BE2C (cell line): ENCODE measurements at regions not wholly inside any gene's neighbourhood (a gene's known extent, or its start where the extent isn't known, plus 50 kb on each side); places are given as distances from the start of the nearest gene placed in this dataset.

ENCODE experiments used
- DNase-seq: peaks from one replicate; pipeline ENCODE4 v3.0.0-alpha.2; 2020
- H3K27me3 ChIP-seq: fragments of 250-450 bp; sonication (Bioruptor Pico); 2 replicates; pipeline ENCODE4 v1.5.1; 2020; ENCODE audit warnings: mild to moderate bottlenecking
- H3K36me3 ChIP-seq: fragments of 250-450 bp; sonication (Bioruptor Pico); 2 replicates; pipeline ENCODE4 v1.5.1; 2020; ENCODE audit warnings: mild to moderate bottlenecking
- H3K4me1 ChIP-seq: fragments of 250-450 bp; sonication (Bioruptor Pico); 2 replicates; pipeline ENCODE4 v1.5.1; 2020
- H3K4me3 ChIP-seq: 2 replicates; pipeline ENCODE4 v1.5.1; 2011; ENCODE audit warnings: low read depth, low read length
- H3K9me3 ChIP-seq: fragments of 250-450 bp; sonication (Bioruptor Pico); 2 replicates; pipeline ENCODE4 v1.5.1; 2020
- TF ChIP-seq, protein P1 (sequence below): IDR thresholded peaks from 2 replicates; pipeline ENCODE4 v1.5.1; 2012; ENCODE audit warnings: mild to moderate bottlenecking, low read depth, low read length

DNA sequence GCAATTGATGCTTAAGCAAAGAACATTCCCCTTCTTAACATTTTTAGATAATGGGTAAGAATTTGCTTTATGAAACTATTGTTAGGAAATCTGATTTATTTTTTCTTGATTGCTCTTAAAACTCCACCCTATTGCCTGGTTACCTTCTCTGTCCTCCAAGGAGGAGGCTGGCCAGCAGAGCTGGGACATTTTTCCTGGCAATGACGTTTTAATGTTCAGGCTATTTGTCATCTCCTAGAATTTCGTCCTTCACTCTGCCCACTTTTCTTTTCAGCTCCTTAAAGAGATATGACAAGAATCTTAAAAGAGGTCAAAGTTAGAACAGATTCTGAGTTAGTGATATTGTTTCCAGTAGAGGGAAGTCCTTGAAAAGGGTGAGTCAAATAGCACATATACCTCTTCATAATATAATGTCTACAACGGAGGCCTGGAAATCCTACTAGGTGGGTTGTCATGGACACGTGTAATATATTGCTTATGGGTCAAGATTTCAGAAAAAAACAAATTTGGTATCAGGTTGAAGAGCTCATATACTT is 141.0 kb downstream of the CMPK2 start:
- TF ChIP-seq, protein P1, sequence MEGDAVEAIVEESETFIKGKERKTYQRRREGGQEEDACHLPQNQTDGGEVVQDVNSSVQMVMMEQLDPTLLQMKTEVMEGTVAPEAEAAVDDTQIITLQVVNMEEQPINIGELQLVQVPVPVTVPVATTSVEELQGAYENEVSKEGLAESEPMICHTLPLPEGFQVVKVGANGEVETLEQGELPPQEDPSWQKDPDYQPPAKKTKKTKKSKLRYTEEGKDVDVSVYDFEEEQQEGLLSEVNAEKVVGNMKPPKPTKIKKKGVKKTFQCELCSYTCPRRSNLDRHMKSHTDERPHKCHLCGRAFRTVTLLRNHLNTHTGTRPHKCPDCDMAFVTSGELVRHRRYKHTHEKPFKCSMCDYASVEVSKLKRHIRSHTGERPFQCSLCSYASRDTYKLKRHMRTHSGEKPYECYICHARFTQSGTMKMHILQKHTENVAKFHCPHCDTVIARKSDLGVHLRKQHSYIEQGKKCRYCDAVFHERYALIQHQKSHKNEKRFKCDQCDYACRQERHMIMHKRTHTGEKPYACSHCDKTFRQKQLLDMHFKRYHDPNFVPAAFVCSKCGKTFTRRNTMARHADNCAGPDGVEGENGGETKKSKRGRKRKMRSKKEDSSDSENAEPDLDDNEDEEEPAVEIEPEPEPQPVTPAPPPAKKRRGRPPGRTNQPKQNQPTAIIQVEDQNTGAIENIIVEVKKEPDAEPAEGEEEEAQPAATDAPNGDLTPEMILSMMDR: no peak
- H3K4me1 ChIP-seq: peaks cover 16% of the 10 kb centered on the region
- H3K9me3 ChIP-seq: no peaks in the 10 kb centered on the region
- no peak for DNase-seq
- H3K27me3 ChIP-seq: no peaks in the 10 kb centered on the region
- H3K36me3 ChIP-seq: no peaks in the 10 kb centered on the region
- H3K4me3 ChIP-seq: no peak overlapping the region

DNA sequence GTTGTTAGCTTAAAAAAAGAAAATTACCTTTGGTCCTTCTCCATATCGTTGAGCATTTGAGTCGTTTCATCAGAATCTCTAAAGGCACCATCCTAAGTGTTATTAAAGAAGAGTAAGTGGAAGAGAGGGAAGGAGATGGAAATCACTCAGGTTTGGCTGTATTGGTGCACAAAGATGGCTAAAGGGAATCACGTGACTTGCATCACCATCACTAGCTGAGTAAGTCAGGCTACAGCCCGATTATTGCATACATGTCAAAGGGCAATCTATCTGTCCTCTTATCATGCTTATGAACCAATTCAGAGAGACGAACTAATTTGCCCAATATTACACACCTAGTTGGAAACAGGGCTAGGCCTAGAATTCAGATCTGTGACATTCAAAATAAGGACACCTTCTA is 137.6 kb downstream of the CMPK2 start:
- H3K27me3 ChIP-seq: no peaks in the 10 kb centered on the region
- no peak for DNase-seq
- no peaks in the 10 kb centered on the region for H3K9me3 ChIP-seq
- H3K4me3 ChIP-seq: no peak overlapping the region
- H3K4me1 ChIP-seq: peaks cover 16% of the 10 kb centered on the region
- H3K36me3 ChIP-seq: no peaks in the 10 kb centered on the region
- TF ChIP-seq, protein P1: no peak

DNA sequence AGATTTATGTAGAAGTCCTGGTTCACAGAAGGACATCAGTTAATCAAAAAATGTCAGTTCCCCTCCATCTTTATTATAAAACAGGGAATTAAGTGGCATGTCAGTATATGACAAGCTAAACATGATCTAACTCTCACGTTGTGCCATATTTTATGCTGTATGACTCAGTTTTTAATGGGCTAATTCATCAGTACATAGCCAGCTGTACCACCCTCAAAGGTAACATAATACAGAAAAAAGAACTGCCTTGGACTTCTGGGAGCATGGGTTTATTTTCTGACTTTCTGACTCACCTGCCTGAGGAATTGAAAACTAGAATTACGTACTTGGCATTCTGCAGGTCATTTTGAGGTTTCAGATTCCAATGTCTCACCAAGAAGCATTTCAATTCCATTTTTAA is 135.7 kb downstream of the CMPK2 start:
- H3K27me3 ChIP-seq: no peaks in the 10 kb centered on the region
- H3K36me3 ChIP-seq: no peaks in the 10 kb centered on the region
- no peak overlapping the region for H3K4me3 ChIP-seq
- no peaks in the 10 kb centered on the region for H3K9me3 ChIP-seq
- TF ChIP-seq, protein P1: no peak
- peaks cover 4% of the 10 kb centered on the region for H3K4me1 ChIP-seq
- no peak for DNase-seq

DNA sequence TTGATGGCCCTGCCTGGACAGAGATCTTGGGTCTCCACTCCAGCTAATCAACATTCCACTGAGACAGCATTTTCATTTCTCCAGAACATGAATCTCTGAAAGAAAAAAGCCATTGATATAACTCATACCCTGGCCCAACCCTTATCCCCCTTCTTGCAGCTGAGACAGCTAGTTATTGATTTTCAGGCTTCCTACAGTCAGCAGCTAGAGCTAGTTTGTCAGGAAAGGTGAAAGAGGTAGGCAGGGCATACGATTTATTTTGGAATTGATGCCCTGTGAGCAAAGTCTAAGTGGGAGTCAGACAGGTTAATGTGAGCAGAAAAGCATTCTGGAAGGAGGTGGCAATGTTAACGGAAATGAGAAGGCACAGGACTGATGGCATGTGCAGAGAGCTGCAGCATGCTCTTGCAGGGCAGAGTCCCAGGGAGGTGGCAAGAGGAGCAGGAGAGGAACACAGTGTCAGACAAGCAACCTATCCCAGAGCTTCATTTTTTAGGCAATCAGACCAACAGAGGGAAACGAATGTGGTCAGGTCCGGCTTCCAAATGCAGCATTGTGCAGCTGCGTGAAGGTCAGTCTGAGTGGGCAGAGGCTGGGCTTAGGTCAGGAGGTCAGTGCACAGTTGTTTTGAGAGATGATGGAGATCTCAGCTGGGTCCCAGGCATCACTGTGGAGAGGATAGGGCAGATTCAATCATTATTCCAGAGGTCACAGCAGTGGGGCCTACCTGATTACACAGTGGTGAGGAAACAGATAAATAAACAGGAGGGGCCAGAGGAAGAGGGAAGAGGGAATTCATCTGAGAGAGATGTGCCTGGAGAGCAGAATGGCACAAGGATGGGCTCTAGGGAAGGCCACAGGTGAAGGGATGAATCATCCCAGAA is 134.8 kb downstream of the CMPK2 start:
- TF ChIP-seq, protein P1: no peak
- no peaks in the 10 kb centered on the region for H3K9me3 ChIP-seq
- H3K36me3 ChIP-seq: no peaks in the 10 kb centered on the region
- no peak for DNase-seq
- no peak overlapping the region for H3K4me3 ChIP-seq
- no peaks in the 10 kb centered on the region for H3K4me1 ChIP-seq
- H3K27me3 ChIP-seq: no peaks in the 10 kb centered on the region

DNA sequence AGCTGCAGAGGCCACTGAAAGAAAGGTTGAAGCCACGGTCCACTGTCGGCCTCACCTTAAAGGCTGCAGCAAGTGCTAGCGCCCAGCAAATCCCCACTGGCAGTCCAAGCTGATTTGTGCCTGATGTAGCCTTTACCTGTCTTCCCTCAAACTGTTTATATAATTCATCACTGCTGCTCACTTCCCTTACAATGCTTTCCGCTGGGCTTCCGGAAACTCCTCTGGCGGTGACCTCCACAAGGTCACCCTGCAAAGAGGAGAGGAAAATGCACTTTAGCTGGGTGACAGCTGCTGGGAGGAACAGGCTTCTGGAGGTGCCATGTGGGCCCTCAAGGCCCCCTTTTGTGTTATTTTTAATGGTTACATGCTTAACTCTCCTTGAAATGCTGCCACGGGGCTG is 126.2 kb downstream of the CMPK2 start:
- Histone ChIP-seq H3K4me3 (no peak overlapping the region), H3K4me1 (peaks cover 4% of the 10 kb centered on the region), H3K27me3 (no peaks in the 10 kb centered on the region), H3K9me3 (no peaks in the 10 kb centered on the region), H3K36me3 (no peaks in the 10 kb centered on the region)
- TF ChIP-seq, protein P1: no peak
- DNase-seq: no peak

DNA sequence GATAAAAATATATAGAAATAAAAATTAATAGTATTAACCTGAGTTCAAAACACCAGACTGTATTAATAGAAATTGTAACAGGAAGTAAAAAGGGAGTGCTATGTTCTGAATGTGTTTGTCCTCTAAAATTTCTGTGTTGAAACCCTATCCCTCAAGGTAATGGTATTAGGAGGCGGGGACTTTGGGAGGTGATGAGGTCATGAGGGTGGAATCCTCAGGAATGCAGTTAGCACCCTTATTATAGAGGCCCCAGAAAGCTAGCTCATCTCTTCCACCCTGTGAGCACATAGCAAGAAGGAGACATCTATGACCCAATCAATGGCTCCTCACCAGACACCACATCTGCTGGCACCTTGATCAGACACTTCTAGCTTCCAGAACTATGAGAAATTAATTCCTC is 124.5 kb downstream of the CMPK2 start:
- Histone ChIP-seq H3K4me1 (peaks cover 4% of the 10 kb centered on the region), H3K27me3 (no peaks in the 10 kb centered on the region), H3K4me3 (no peak overlapping the region), H3K9me3 (no peaks in the 10 kb centered on the region), H3K36me3 (no peaks in the 10 kb centered on the region)
- no peak for DNase-seq
- TF ChIP-seq, protein P1: no peak
